Breast epithelium (tissue), 3 donors: ENCODE measurements at regions not wholly inside any gene's neighbourhood (a gene's known extent, or its start where the extent isn't known, plus 50 kb on each side); places are given as distances from the start of the nearest gene placed in this dataset.

ENCODE experiments used
- POLR2A ChIP-seq: fragments of 450-650 bp; IDR thresholded peaks from one replicate; pipeline ENCODE4 v1.6.1; 2016; ENCODE audit warnings: antibody characterized with exemption, mild to moderate bottlenecking, moderate library complexity
- TF ChIP-seq, protein P1 (sequence below), 3 donors: fragments of 450-650 bp; IDR thresholded peaks; one replicate each; pipeline ENCODE4 v1.5.1; 2016 to 2017; ENCODE audit warnings: antibody characterized with exemption in 3 of 3, mild to moderate bottlenecking in 3 of 3, moderate library complexity in 3 of 3

GRCh38 chr5:163861670-163862069 lies 356.3 kb downstream of the MAT2B start:
- TF ChIP-seq, protein P1, sequence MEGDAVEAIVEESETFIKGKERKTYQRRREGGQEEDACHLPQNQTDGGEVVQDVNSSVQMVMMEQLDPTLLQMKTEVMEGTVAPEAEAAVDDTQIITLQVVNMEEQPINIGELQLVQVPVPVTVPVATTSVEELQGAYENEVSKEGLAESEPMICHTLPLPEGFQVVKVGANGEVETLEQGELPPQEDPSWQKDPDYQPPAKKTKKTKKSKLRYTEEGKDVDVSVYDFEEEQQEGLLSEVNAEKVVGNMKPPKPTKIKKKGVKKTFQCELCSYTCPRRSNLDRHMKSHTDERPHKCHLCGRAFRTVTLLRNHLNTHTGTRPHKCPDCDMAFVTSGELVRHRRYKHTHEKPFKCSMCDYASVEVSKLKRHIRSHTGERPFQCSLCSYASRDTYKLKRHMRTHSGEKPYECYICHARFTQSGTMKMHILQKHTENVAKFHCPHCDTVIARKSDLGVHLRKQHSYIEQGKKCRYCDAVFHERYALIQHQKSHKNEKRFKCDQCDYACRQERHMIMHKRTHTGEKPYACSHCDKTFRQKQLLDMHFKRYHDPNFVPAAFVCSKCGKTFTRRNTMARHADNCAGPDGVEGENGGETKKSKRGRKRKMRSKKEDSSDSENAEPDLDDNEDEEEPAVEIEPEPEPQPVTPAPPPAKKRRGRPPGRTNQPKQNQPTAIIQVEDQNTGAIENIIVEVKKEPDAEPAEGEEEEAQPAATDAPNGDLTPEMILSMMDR (IDR thresholded peaks at IDR 0.05), result no peak
- no peak for TF ChIP-seq POLR2A
